H9 (cell line): ENCODE measurements at regions not wholly inside any gene's neighbourhood (a gene's known extent, or its start where the extent isn't known, plus 50 kb on each side); places are given as distances from the start of the nearest gene placed in this dataset.

ENCODE experiments used
- DNase-seq: peaks from one replicate; pipeline ENCODE4 v3.0.0-alpha.2; 2017
- H2AFZ ChIP-seq: one replicate; pipeline ENCODE4 v1.6.1; 2013; ENCODE audit warnings: mild to moderate bottlenecking, low read length, control low read depth, moderate library complexity
- H2AK5ac ChIP-seq: 2 replicates; pipeline ENCODE4 v1.6.1; 2013; ENCODE audit warnings: low read length, control low read depth, mixed read lengths; ENCODE audit not compliant: insufficient read length
- H2BK120ac ChIP-seq: one replicate; pipeline ENCODE4 v1.6.1; 2013; ENCODE audit warnings: low read depth, mild to moderate bottlenecking, low read length, control low read depth, inconsistent platforms; ENCODE audit not compliant: poor library complexity, severe bottlenecking
- H2BK12ac ChIP-seq: 2 replicates; pipeline ENCODE4 v1.6.1; 2013; ENCODE audit warnings: low read length, control low read depth, mixed read lengths, low read depth; ENCODE audit not compliant: insufficient read length
- H2BK15ac ChIP-seq: 2 replicates; pipeline ENCODE4 v1.6.1; 2013; ENCODE audit warnings: low read depth, low read length, control low read depth
- H2BK20ac ChIP-seq: one replicate; pipeline ENCODE4 v1.6.1; 2013; ENCODE audit warnings: low read depth, mild to moderate bottlenecking, low read length, control low read depth, inconsistent platforms; ENCODE audit not compliant: poor library complexity, severe bottlenecking
- H2BK5ac ChIP-seq: 2 replicates; pipeline ENCODE4 v1.6.1; 2013; ENCODE audit warnings: low read length, control low read depth, mixed read lengths; ENCODE audit not compliant: insufficient read length
- H3K14ac ChIP-seq: 2 replicates; pipeline ENCODE4 v1.6.1; 2013; ENCODE audit warnings: low read length, control low read depth; ENCODE audit not compliant: insufficient read depth
- H3K18ac ChIP-seq: 2 replicates; pipeline ENCODE4 v1.6.1; 2013; ENCODE audit warnings: low read depth, mild to moderate bottlenecking, mixed read lengths, low read length, control low read depth; ENCODE audit not compliant: insufficient read length
- H3K23ac ChIP-seq: 2 replicates; pipeline ENCODE4 v1.6.1; 2013; ENCODE audit warnings: low read length, control low read depth, mixed read lengths, low read depth; ENCODE audit not compliant: insufficient read length
- H3K23me2 ChIP-seq: 2 replicates; pipeline ENCODE4 v1.6.1; 2013; ENCODE audit warnings: low read depth, mild to moderate bottlenecking, mixed read lengths, low read length, control low read depth; ENCODE audit not compliant: insufficient read length, poor library complexity, severe bottlenecking
- H3K27ac ChIP-seq: 2 replicates; pipeline ENCODE4 v1.5.1; 2013; ENCODE audit warnings: low read length, control low read depth, mixed read lengths, low read depth; ENCODE audit not compliant: insufficient read length
- H3K27me3 ChIP-seq: 2 replicates; pipeline ENCODE4 v1.6.1; 2013; ENCODE audit warnings: low read length, control low read depth, inconsistent platforms; ENCODE audit not compliant: insufficient read depth
- H3K4ac ChIP-seq: 2 replicates; pipeline ENCODE4 v1.6.1; 2013; ENCODE audit warnings: low read depth, mild to moderate bottlenecking, control low read depth, inconsistent platforms, low read length, moderate library complexity
- H3K4me1 ChIP-seq: 2 replicates; pipeline ENCODE4 v1.6.1; 2013; ENCODE audit warnings: low read length, control low read depth, inconsistent platforms; ENCODE audit not compliant: insufficient read depth
- H3K4me2 ChIP-seq: 2 replicates; pipeline ENCODE4 v1.6.1; 2013; ENCODE audit warnings: low read length, control low read depth, mixed read lengths; ENCODE audit not compliant: insufficient read length, insufficient read depth
- H3K56ac ChIP-seq: 2 replicates; pipeline ENCODE4 v1.6.1; 2013; ENCODE audit warnings: low read depth, mild to moderate bottlenecking, mixed read lengths, low read length, control low read depth; ENCODE audit not compliant: insufficient read length
- H3K79me1 ChIP-seq: 2 replicates; pipeline ENCODE4 v1.6.1; 2013; ENCODE audit warnings: low read depth, mild to moderate bottlenecking, moderate library complexity, low read length, control low read depth, inconsistent platforms; ENCODE audit not compliant: insufficient read depth, poor library complexity, severe bottlenecking
- H3K79me2 ChIP-seq: 2 replicates; pipeline ENCODE4 v1.6.1; 2013; ENCODE audit warnings: low read length, control low read depth, inconsistent platforms; ENCODE audit not compliant: insufficient read depth
- H3K9ac ChIP-seq: 2 replicates; pipeline ENCODE4 v1.6.1; 2013; ENCODE audit warnings: low read length, control low read depth, mixed read lengths; ENCODE audit not compliant: insufficient read length; ENCODE audit errors: extremely low read depth
- H3K9me3 ChIP-seq: one replicate; pipeline ENCODE4 v1.6.1; 2013; ENCODE audit warnings: low read depth, low read length, inconsistent platforms; ENCODE audit not compliant: control insufficient read depth
- H3T11ph ChIP-seq: one replicate; pipeline ENCODE4 v1.6.1; 2013; ENCODE audit warnings: mild to moderate bottlenecking, low read length, control low read depth, inconsistent platforms
- H4K20me1 ChIP-seq: one replicate; pipeline ENCODE4 v1.6.1; 2013; ENCODE audit not compliant: control insufficient read depth, insufficient read length, insufficient read depth
- H4K5ac ChIP-seq: 2 replicates; pipeline ENCODE4 v1.6.1; 2013; ENCODE audit warnings: low read depth, mild to moderate bottlenecking, mixed read lengths, low read length, control low read depth; ENCODE audit not compliant: insufficient read length
- H4K8ac ChIP-seq: replicated peaks from 2 replicates; pipeline ENCODE4 v1.6.1; 2013; ENCODE audit warnings: low read length, control low read depth, mixed read lengths, low read depth; ENCODE audit not compliant: insufficient read length
- H4K91ac ChIP-seq: 2 replicates; pipeline ENCODE4 v1.6.1; 2013; ENCODE audit warnings: low read depth, mild to moderate bottlenecking, moderate library complexity, mixed read lengths, low read length, control low read depth; ENCODE audit not compliant: insufficient read length
- H3K27ac Mint-ChIP-seq, 3 experiments: 2 replicates in 2 of 3; 3 replicates in 1 of 3; pipeline ENCODE4 v1.8.0; 2020 to 2021; ENCODE audit warnings: mixed read lengths in 3 of 3, mild to moderate bottlenecking in 1 of 3, moderate library complexity in 1 of 3
- H3K27me3 Mint-ChIP-seq: 2 replicates; pipeline ENCODE4 v1.8.0; 2021; ENCODE audit warnings: low read depth, mild to moderate bottlenecking, moderate library complexity, mixed read lengths
- H3K36me3 Mint-ChIP-seq, 3 experiments: 2 replicates in 2 of 3; 3 replicates in 1 of 3; pipeline ENCODE4 v1.8.0; 2020 to 2021; ENCODE audit warnings: low read depth in 3 of 3, mixed read lengths in 3 of 3; ENCODE audit not compliant: insufficient read depth in 1 of 3
- H3K4me1 Mint-ChIP-seq, 2 experiments: 2 replicates each; pipeline ENCODE4 v1.8.0; 2020; ENCODE audit warnings: mixed read lengths in 2 of 2
- H3K4me3 Mint-ChIP-seq, 2 experiments: 2 replicates in 1 of 2; 3 replicates in 1 of 2; pipeline ENCODE4 v1.8.0; 2020 to 2021; ENCODE audit warnings: mild to moderate bottlenecking in 2 of 2, mixed read lengths in 2 of 2, moderate library complexity in 1 of 2
- H3K9me3 Mint-ChIP-seq, 2 experiments: 2 replicates in 1 of 2; 3 replicates in 1 of 2; pipeline ENCODE4 v1.8.0; 2020; ENCODE audit warnings: mild to moderate bottlenecking in 2 of 2, mixed read lengths in 2 of 2, moderate library complexity in 1 of 2
- CTCF ChIP-seq: fragments of 200-600 bp; sonication (generic); conservative IDR thresholded peaks from 3 replicates; pipeline ENCODE4 v1.8.0; 2021; ENCODE audit warnings: antibody characterized with exemption, mild to moderate bottlenecking
- WGBS: extraction: QIAGEN DNeasy Blood & Tissue Kit; methylation state at CpG from one replicate; pipeline ENCODE4 v1.1.7; 2013; ENCODE audit warnings: missing lambda C conversion rate, low lambda C conversion rate, mixed read lengths; ENCODE audit not compliant: insufficient read length; ENCODE audit errors: extremely low coverage; 5-methylcytosine and 5-hydroxymethylcytosine counted together

- Histone ChIP-seq H3K27ac (no peak overlapping the region), H3K4ac (no peak overlapping the region), H3K4me1 (0 out of 2 replicates have a peak, but pooled peaks cover 4% of the 10 kb centered on the region), H2BK20ac (no peak overlapping the region), H3K9ac (no peak overlapping the region), H2BK12ac (no peak overlapping the region), H3K23ac (no peak overlapping the region), H3K14ac (no peak overlapping the region), H3K4me2 (no peak overlapping the region), H4K8ac (no peak overlapping the region), H2BK15ac (no peak overlapping the region), H4K20me1 (no peaks in the 10 kb centered on the region), H3K23me2 (no peaks in the 10 kb centered on the region), H3K79me2 (no peaks in the 10 kb centered on the region), H3T11ph (no peak overlapping the region), H3K79me1 (no peaks in the 10 kb centered on the region), H4K5ac (no peak overlapping the region), H3K9me3 (no peaks in the 10 kb centered on the region), H3K27me3 (no peaks in the 10 kb centered on the region), H3K56ac (no peak overlapping the region), H2BK5ac (no peak overlapping the region), H2AFZ (no peak overlapping the region), H2BK120ac (no peak overlapping the region), H2AK5ac (no peak overlapping the region), H3K18ac (no peak overlapping the region), H4K91ac (no peak overlapping the region)
- Mint-ChIP-seq H3K4me1 (peaks cover 12% of the 10 kb centered on the region in 2 experiments), H3K27me3 (no peaks in the 10 kb centered on the region), H3K9me3 (no peaks in the 10 kb centered on the region), H3K27ac (no peak overlapping the region), H3K4me3 (no peak overlapping the region), H3K36me3 (no peaks in the 10 kb centered on the region)
- no peak for DNase-seq
- TF ChIP-seq CTCF = no peak
- WGBS = no CpG with 5 or more reads among the region's 3 CpGs
These were observed 165.5 kb upstream of the RORB start for GRCh38 chr9:74331607-74332006.
